HG03095 (cell line): ENCODE measurements at regions not wholly inside any gene's neighbourhood (a gene's known extent, or its start where the extent isn't known, plus 50 kb on each side); places are given as distances from the start of the nearest gene placed in this dataset.
A peak's percentile ranks its signal among the peaks of the same experiment; 100 is the strongest.

Experiments used
- ATAC-seq: cut with Tn5 transposase; IDR thresholded peaks from one replicate; pipeline ENCODE4 v1.9.1; 2021; ENCODE audit warnings: moderate library complexity; ENCODE audit not compliant: unreplicated experiment

GRCh38 chr4:31343061-31343460, 622.9 kb downstream of the PCDH7 start:
- ATAC-seq: no peak

- ATAC-seq: no peak
Measured at GRCh38 chr4:31349907-31350306, 629.7 kb downstream of the PCDH7 start.

GRCh38 chr4:31351695-31352094, 631.5 kb downstream of the PCDH7 start:
- no peak for ATAC-seq

- ATAC-seq: no peak
Measured at GRCh38 chr4:31356839-31357238, 636.7 kb downstream of the PCDH7 start.

GRCh38 chr4:31360786-31361185, 640.6 kb downstream of the PCDH7 start:
- ATAC-seq: no peak

GRCh38 chr4:31362756-31363155, 642.6 kb downstream of the PCDH7 start:
- ATAC-seq: no peak

- no peak for ATAC-seq
Measured at GRCh38 chr4:31365006-31365690, 645.0 kb downstream of the PCDH7 start.

- no peak for ATAC-seq
Measured at GRCh38 chr4:31366041-31366440, 645.9 kb downstream of the PCDH7 start.

- peak; percentile 95 for ATAC-seq
Measured at GRCh38 chr4:31370866-31371465, 650.8 kb downstream of the PCDH7 start.

GRCh38 chr4:31374256-31374960, 654.2 kb downstream of the PCDH7 start:
- no peak for ATAC-seq

- ATAC-seq: no peak
Measured at GRCh38 chr4:31375936-31376335, 655.8 kb downstream of the PCDH7 start.

- ATAC-seq: no peak
Measured at GRCh38 chr4:31379364-31379763, 659.2 kb downstream of the PCDH7 start.

- ATAC-seq: no peak
Measured at GRCh38 chr4:31383767-31384166, 663.6 kb downstream of the PCDH7 start.

GRCh38 chr4:31390849-31391248, 670.7 kb downstream of the PCDH7 start:
- ATAC-seq: no peak

GRCh38 chr4:31391976-31392375, 671.8 kb downstream of the PCDH7 start:
- ATAC-seq: no peak

- no peak for ATAC-seq
Measured at GRCh38 chr4:31392923-31393322, 672.8 kb downstream of the PCDH7 start.

GRCh38 chr4:31408121-31408520, 688.0 kb downstream of the PCDH7 start:
- no peak for ATAC-seq

GRCh38 chr4:31411565-31411964, 691.4 kb downstream of the PCDH7 start:
- no peak for ATAC-seq

GRCh38 chr4:31415629-31416028, 695.5 kb downstream of the PCDH7 start:
- no peak for ATAC-seq

GRCh38 chr4:31416498-31416897, 696.3 kb downstream of the PCDH7 start:
- no peak for ATAC-seq

GRCh38 chr4:31417040-31417439, 696.9 kb downstream of the PCDH7 start:
- ATAC-seq: no peak

GRCh38 chr4:31422006-31422405, 701.8 kb downstream of the PCDH7 start:
- ATAC-seq: no peak
